OCI-LY1 (cell line): ENCODE measurements at regions not wholly inside any gene's neighbourhood (a gene's known extent, or its start where the extent isn't known, plus 50 kb on each side); places are given as distances from the start of the nearest gene placed in this dataset.

ENCODE experiments used
- EZH2 ChIP-seq: fragments of 200-600 bp; sonication (generic), shearing (Covaris generic); IDR thresholded peaks from 2 replicates; pipeline ENCODE4 v1.8.0; 2017; ENCODE audit warnings: borderline replicate concordance, mixed run types, mild to moderate bottlenecking, antibody characterized with exemption, low read length, moderate library complexity, mixed read lengths
- TF ChIP-seq, protein P1 (sequence below): fragments of 200-600 bp; sonication (generic), shearing (Covaris generic); IDR thresholded peaks from 2 replicates; pipeline ENCODE4 v1.5.1; 2017; ENCODE audit warnings: mild to moderate bottlenecking, antibody characterized with exemption, low read length, moderate library complexity, mixed read lengths

DNA sequence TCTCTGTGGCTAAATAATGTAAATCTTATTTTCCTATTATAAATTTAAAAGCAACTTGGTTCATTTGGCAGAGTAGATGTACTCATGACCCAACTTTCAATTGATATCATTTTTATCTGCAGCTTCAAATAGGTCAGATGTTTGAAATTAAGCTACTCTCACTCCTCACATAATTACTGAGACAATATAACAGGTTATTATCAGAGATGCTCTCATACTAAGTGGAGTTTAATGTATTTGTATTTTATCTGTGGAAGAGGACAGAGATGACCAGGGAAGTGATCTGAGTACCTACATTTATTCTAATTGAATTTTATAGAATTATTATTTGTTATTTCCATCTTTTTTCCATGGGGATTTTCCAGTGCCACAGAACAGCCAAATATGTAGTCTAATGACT lies 177.4 kb upstream of the PRLR start:
- TF ChIP-seq, protein P1, sequence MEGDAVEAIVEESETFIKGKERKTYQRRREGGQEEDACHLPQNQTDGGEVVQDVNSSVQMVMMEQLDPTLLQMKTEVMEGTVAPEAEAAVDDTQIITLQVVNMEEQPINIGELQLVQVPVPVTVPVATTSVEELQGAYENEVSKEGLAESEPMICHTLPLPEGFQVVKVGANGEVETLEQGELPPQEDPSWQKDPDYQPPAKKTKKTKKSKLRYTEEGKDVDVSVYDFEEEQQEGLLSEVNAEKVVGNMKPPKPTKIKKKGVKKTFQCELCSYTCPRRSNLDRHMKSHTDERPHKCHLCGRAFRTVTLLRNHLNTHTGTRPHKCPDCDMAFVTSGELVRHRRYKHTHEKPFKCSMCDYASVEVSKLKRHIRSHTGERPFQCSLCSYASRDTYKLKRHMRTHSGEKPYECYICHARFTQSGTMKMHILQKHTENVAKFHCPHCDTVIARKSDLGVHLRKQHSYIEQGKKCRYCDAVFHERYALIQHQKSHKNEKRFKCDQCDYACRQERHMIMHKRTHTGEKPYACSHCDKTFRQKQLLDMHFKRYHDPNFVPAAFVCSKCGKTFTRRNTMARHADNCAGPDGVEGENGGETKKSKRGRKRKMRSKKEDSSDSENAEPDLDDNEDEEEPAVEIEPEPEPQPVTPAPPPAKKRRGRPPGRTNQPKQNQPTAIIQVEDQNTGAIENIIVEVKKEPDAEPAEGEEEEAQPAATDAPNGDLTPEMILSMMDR = no peak
- TF ChIP-seq EZH2 = no peak
